Keratinocyte (primary cell): ENCODE measurements at regions not wholly inside any gene's neighbourhood (a gene's known extent, or its start where the extent isn't known, plus 50 kb on each side); places are given as distances from the start of the nearest gene placed in this dataset.

Source experiments
- DNase-seq: peaks from one replicate; pipeline ENCODE4 v3.0.0-alpha.2; 2011; ENCODE audit warnings: low read depth, missing footprints, low spot score
- FAIRE-seq: peaks from 2 replicates; lab custom pipeline; 2011; peaks lifted over from hg19 to GRCh38; lab: Jason Lieb, UNC
- H2AFZ ChIP-seq: 2 replicates; pipeline ENCODE4 v1.6.0; 2012; ENCODE audit warnings: low read length, control low read depth, inconsistent platforms; ENCODE audit not compliant: control insufficient read depth
- H3K27ac ChIP-seq: 2 replicates; pipeline ENCODE4 v1.5.1; 2011; ENCODE audit warnings: low read length; ENCODE audit not compliant: control insufficient read depth, insufficient read depth
- H3K27me3 ChIP-seq: 3 replicates; pipeline ENCODE4 v1.6.0; 2011; ENCODE audit warnings: low read length; ENCODE audit not compliant: control insufficient read depth, insufficient read depth; ENCODE audit errors: extremely low read depth
- H3K36me3 ChIP-seq, 2 experiments: 2 replicates in 1 of 2; 3 replicates in 1 of 2; pipeline ENCODE4 v1.5.1; 2011; ENCODE audit warnings: low read length in 2 of 2, mild to moderate bottlenecking in 1 of 2; ENCODE audit not compliant: control insufficient read depth in 2 of 2, insufficient read depth in 2 of 2; ENCODE audit errors: extremely low read depth in 1 of 2
- H3K4me1 ChIP-seq: 3 replicates; pipeline ENCODE4 v1.5.1; 2011; ENCODE audit warnings: low read length; ENCODE audit not compliant: control insufficient read depth, insufficient read depth; ENCODE audit errors: extremely low read depth
- H3K4me2 ChIP-seq: 3 replicates; pipeline ENCODE4 v1.6.0; 2011; ENCODE audit warnings: low read depth, low read length; ENCODE audit not compliant: control insufficient read depth, insufficient read depth; ENCODE audit errors: extremely low read depth
- H3K4me3 ChIP-seq, 3 experiments: fragments of 200-600 bp in 1 of 3; sonication (generic) in 1 of 3; 2 replicates in 2 of 3; 3 replicates in 1 of 3; pipeline ENCODE4 v1.5.1; 2011 to 2016; ENCODE audit warnings: low read length in 3 of 3, mild to moderate bottlenecking in 3 of 3, control low read depth in 2 of 3, inconsistent platforms in 1 of 3, low read depth in 1 of 3, mixed read lengths in 1 of 3, mixed run types in 1 of 3, moderate library complexity in 1 of 3; ENCODE audit not compliant: control insufficient read depth in 2 of 3, insufficient read depth in 2 of 3; ENCODE audit errors: extremely low read depth in 1 of 3
- H3K79me2 ChIP-seq: 2 replicates; pipeline ENCODE4 v1.6.0; 2012; ENCODE audit warnings: low read length; ENCODE audit not compliant: control insufficient read depth, insufficient read depth
- H3K9ac ChIP-seq: 3 replicates; pipeline ENCODE4 v1.6.0; 2011; ENCODE audit warnings: low read length; ENCODE audit not compliant: control insufficient read depth, insufficient read depth; ENCODE audit errors: extremely low read depth
- H3K9me1 ChIP-seq: 3 replicates; pipeline ENCODE4 v1.6.0; 2011; ENCODE audit warnings: low read length; ENCODE audit not compliant: control insufficient read depth, insufficient read depth; ENCODE audit errors: extremely low read depth
- H3K9me3 ChIP-seq: 2 replicates; pipeline ENCODE4 v1.5.1; 2012; ENCODE audit warnings: low read depth, low read length; ENCODE audit not compliant: control insufficient read depth
- H4K20me1 ChIP-seq: 3 replicates; pipeline ENCODE4 v1.6.0; 2011; ENCODE audit warnings: low read length; ENCODE audit not compliant: control insufficient read depth, insufficient read depth; ENCODE audit errors: extremely low read depth
- EZH2 ChIP-seq: IDR thresholded peaks from one replicate; pipeline ENCODE4 v1.6.1; 2012; ENCODE audit warnings: inconsistent platforms, mild to moderate bottlenecking, low read length, moderate library complexity
- dilution Hi-C: fragments of 300-500 bp; cut with MboI; formaldehyde crosslinking; loops from one replicate; pipeline ENCODE4 v1.7.0; 2020; ENCODE audit warnings: low sequenced_read_pairs; ENCODE audit not compliant: extremely low pct_ligation_motif_present
- TF ChIP-seq, protein P1 (sequence below), 3 experiments: IDR thresholded peaks in 1 of 3; conservative IDR thresholded peaks in 1 of 3; optimal IDR thresholded peaks in 1 of 3; 2 replicates in 2 of 3; 3 replicates in 1 of 3; pipeline versions ENCODE3 to v1.5.1; 2011; ENCODE audit warnings: low read length in 3 of 3, mild to moderate bottlenecking in 3 of 3, moderate library complexity in 2 of 3, control low read depth in 1 of 3, inconsistent platforms in 1 of 3; ENCODE audit not compliant: insufficient read depth in 2 of 3; ENCODE audit errors: extremely low read depth in 1 of 3

GRCh38 chr6:3578981-3579380 lies 122.1 kb upstream of the SLC22A23 start:
- no peaks in the 10 kb centered on the region for H3K36me3 ChIP-seq
- no peak for DNase-seq
- no peaks in the 10 kb centered on the region for H3K9me1 ChIP-seq
- H3K4me3 ChIP-seq: no peak overlapping the region
- peaks cover 8% of the 10 kb centered on the region for H3K4me1 ChIP-seq
- H3K27ac ChIP-seq: no peak overlapping the region
- FAIRE-seq: no peak
- no peak for TF ChIP-seq EZH2
- TF ChIP-seq, protein P1, sequence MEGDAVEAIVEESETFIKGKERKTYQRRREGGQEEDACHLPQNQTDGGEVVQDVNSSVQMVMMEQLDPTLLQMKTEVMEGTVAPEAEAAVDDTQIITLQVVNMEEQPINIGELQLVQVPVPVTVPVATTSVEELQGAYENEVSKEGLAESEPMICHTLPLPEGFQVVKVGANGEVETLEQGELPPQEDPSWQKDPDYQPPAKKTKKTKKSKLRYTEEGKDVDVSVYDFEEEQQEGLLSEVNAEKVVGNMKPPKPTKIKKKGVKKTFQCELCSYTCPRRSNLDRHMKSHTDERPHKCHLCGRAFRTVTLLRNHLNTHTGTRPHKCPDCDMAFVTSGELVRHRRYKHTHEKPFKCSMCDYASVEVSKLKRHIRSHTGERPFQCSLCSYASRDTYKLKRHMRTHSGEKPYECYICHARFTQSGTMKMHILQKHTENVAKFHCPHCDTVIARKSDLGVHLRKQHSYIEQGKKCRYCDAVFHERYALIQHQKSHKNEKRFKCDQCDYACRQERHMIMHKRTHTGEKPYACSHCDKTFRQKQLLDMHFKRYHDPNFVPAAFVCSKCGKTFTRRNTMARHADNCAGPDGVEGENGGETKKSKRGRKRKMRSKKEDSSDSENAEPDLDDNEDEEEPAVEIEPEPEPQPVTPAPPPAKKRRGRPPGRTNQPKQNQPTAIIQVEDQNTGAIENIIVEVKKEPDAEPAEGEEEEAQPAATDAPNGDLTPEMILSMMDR (optimal IDR thresholded peaks at IDR 0.05 in 1 of 3, IDR thresholded peaks at IDR 0.05 in 1 of 3, conservative IDR thresholded peaks at IDR 0.05 in 1 of 3; ENCODE audit: extremely low read depth in 1 of 3, insufficient read depth in 2 of 3, low read length in 3 of 3): no peak
- H3K27me3 ChIP-seq: no peaks in the 10 kb centered on the region
- no peaks in the 10 kb centered on the region for H3K9me3 ChIP-seq
- no peak overlapping the region for H3K9ac ChIP-seq
- H2AFZ ChIP-seq: no peak overlapping the region
- no peak overlapping the region for H3K4me2 ChIP-seq
- no peaks in the 10 kb centered on the region for H4K20me1 ChIP-seq
- dilution Hi-C loops: no loop called here
- H3K79me2 ChIP-seq: no peaks in the 10 kb centered on the region

GRCh38 chr6:3577517-3577916 lies 120.7 kb upstream of the SLC22A23 start:
- no peak overlapping the region for H3K27ac ChIP-seq
- H3K4me1 ChIP-seq: peaks cover 8% of the 10 kb centered on the region
- FAIRE-seq (no peak), DNase-seq (no peak)
- H3K27me3 ChIP-seq: peaks cover 3% of the 10 kb centered on the region
- no peak overlapping the region for H2AFZ ChIP-seq
- H4K20me1 ChIP-seq: no peaks in the 10 kb centered on the region
- TF ChIP-seq, protein P1 (optimal IDR thresholded peaks at IDR 0.05 in 1 of 3, IDR thresholded peaks at IDR 0.05 in 1 of 3, conservative IDR thresholded peaks at IDR 0.05 in 1 of 3; ENCODE audit: extremely low read depth in 1 of 3, insufficient read depth in 2 of 3, low read length in 3 of 3): no peak
- no peak for TF ChIP-seq EZH2
- H3K79me2 ChIP-seq: no peaks in the 10 kb centered on the region
- dilution Hi-C loops: no loop called here
- no peaks in the 10 kb centered on the region for H3K36me3 ChIP-seq
- no peaks in the 10 kb centered on the region for H3K9me3 ChIP-seq
- no peak overlapping the region for H3K4me2 ChIP-seq
- no peak overlapping the region for H3K9ac ChIP-seq
- H3K4me3 ChIP-seq: no peak overlapping the region
- no peaks in the 10 kb centered on the region for H3K9me1 ChIP-seq
